ENCODE measurements at regions not wholly inside any gene's neighbourhood (a gene's known extent, or its start where the extent isn't known, plus 50 kb on each side); places are given as distances from the start of the nearest gene placed in this dataset.
"Not testable (repeated sequence)": the region's sequence is repeated elsewhere in the genome, so short reads cannot be mapped to it uniquely, and the experiment has no call there.

DNA sequence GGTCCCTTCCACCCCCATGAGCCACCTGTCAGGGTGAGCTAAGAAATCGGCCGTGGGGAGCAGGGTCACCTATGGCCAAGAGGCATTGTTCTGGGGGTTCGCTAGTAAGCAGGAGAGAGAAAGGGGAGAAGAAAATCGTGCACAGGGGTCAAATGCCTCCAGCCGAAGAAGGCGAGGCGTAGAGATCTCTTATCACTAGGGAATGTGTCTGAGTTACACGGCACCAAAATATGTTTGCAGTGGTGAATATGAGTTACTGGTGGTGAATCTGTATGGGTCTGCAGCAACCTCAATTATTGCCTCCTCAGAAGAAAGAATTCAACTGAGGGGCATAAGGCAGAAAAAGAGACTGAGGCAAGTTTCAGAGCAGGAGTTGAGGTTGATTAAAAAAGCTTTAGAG lies 54.2 kb upstream of the RABGAP1L start:
- no peak for DNase-seq (ENCODE audit: low read depth)

DNA sequence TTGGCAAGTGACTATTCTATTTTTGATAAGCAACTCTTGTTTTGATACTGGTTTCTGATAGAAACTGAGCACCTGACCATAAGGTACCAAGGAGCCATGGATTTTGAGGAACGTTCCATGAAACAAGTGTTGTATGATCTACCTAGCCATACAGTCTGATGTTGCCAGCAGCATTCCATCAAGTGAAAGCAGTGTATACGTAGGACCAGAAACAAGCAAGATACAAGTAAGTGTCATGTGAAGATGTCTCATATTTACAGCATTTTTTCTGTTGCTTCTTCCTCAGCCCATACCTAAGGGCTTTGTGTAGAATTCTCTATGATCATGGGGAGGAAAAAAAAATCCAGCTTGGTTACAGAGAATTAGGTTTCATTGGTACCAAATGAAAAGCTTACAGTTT lies 55.6 kb upstream of the RABGAP1L start:
- no peak for DNase-seq (ENCODE audit: low read depth)

- not testable (repeated sequence) for DNase-seq (ENCODE audit: low read depth)
These were observed 57.3 kb upstream of the RABGAP1L start for GRCh38 chr1:174101976-174102375.

DNA sequence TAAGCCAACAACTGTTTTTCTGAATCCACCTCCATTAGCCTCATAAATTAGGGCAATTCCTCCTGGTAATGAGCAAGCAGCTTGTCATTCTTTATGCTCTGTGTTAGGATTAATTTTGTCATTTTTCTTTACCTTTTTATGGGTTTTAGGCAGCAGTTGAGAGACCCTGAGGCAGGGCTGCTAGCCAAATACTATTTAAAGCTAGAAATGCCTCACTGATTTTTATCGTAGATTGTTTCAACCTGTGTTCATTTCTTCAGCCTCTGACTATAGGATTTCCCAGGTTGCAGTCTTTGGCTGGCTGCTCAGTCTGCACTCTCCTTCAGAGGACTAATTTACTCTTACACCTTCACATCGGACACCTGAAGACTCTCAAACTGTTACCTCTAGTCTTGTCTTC lies 61.9 kb upstream of the RABGAP1L start:
- no peak for DNase-seq (ENCODE audit: low read depth)

- peak; percentile 35 for DNase-seq (ENCODE audit: low read depth)
These were observed 65.5 kb upstream of the RABGAP1L start for GRCh38 chr1:174093789-174094188.

- DNase-seq (ENCODE audit: low read depth): no peak
These were observed 68.3 kb upstream of the RC3H1 start for GRCh38 chr1:174090471-174090870.

GRCh38 chr1:174080819-174081218 lies 58.7 kb upstream of the RC3H1 start:
- no peak for DNase-seq (ENCODE audit: low read depth)

DNA sequence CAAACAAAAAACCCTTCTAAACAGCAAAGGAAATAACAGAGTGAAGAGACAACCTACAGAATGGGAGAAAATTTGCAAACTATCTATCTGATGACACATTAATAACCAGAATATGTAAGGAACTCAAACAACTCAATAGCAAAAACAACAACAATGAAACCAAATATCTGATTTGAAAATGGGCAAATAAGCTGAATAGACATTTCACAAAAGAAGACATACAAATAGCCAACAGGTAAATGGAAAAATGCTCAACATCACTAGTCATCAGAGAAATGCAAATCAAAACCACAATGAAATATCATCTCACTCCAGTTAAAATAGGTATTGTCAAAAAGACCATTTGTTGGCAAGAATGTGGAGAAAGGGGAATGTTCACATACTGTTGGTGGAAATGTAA lies 57.6 kb upstream of the RC3H1 start:
- no peak for DNase-seq (ENCODE audit: low read depth)

DNA sequence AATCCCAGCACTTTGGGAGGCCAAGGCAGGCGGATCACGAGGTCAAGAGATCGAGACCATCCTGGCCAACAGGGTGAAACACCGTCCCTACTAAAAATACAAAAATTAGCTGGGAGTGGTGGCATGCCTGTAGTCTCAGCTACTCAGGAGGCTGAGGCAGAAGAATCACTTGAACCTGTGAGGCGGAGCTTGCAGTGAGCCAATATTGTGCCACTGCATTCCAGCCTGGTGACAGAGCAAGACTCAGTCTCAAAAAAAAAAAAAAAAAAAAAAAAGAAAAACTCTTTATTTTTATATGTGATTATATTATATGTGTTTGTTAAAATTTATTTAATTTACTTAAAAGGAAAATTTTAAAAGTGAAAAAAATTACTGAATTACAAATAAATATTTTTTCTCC lies 56.8 kb upstream of the RC3H1 start:
- DNase-seq (ENCODE audit: low read depth): peak; percentile 38

- no peak for DNase-seq (ENCODE audit: low read depth)
These were observed 55.8 kb upstream of the RC3H1 start for GRCh38 chr1:174077749-174078490.

GRCh38 chr1:174075245-174075692 lies 53.1 kb upstream of the RC3H1 start:
- DNase-seq (ENCODE audit: low read depth): no peak

- DNase-seq (ENCODE audit: low read depth): peak; percentile 67
These were observed 52.6 kb upstream of the RC3H1 start for GRCh38 chr1:174074757-174075156.

DNA sequence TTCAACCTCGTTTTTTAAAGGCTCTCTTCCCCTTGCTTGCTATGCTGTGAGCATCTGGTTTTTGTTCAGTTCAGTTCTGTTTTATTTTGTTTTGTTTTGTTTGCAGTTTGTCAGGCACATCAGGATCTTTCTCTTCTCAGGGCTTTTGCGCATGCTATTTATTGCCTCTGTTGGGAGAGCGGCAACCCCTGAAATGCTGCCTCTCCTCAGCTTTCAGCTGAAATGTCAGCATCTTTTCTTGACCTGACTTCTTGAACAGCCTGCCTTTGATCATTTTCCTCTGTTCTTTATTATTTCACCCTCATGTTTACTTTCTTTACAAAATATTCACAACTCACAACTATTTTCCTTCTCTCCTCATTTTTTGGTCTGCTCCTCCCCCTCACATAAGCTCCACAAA lies 50.4 kb upstream of the RC3H1 start:
- no peak for DNase-seq (ENCODE audit: low read depth)
